MCF 10A (cell line): ENCODE measurements at regions not wholly inside any gene's neighbourhood (a gene's known extent, or its start where the extent isn't known, plus 50 kb on each side); places are given as distances from the start of the nearest gene placed in this dataset.

Experiments
- BruUV-seq: library from RNA; stranded (reverse); fragments of 400-500 nt; replicated peaks from 2 replicates; lab custom pipeline; 2021; lab: Mats Ljungman, UMichigan
- CTCF ChIA-PET: fragments of 300-600 bp; sonication (Branson Sonifier 250); formaldehyde crosslinking; extraction: SDS; loops from one replicate; lab custom pipeline; 2021; ENCODE audit warnings: antibody characterized with exemption, inconsistent platforms; lab: Yijun Ruan, JAX
- POLR2A ChIA-PET: fragments of 300-600, 350-650 bp; sonication (Branson Sonifier 250); formaldehyde crosslinking; extraction: SDS; loops from one replicate; lab custom pipeline; 2020; ENCODE audit warnings: antibody characterized with exemption, inconsistent platforms; lab: Yijun Ruan, JAX
- DNase-seq: peaks from one replicate; pipeline ENCODE4 v3.0.0-alpha.2; 2018; ENCODE audit not compliant: unreplicated experiment
- H3K27ac Mint-ChIP-seq: one replicate; pipeline ENCODE4 v1.8.0; 2022; ENCODE audit warnings: mild to moderate bottlenecking, low read depth, mixed read lengths; ENCODE audit not compliant: unreplicated experiment
- H3K27me3 Mint-ChIP-seq: one replicate; pipeline ENCODE4 v1.8.0; 2022; ENCODE audit warnings: mixed read lengths; ENCODE audit not compliant: insufficient read depth, unreplicated experiment
- H3K36me3 Mint-ChIP-seq: one replicate; pipeline ENCODE4 v1.8.0; 2022; ENCODE audit warnings: mild to moderate bottlenecking, moderate library complexity, mixed read lengths; ENCODE audit not compliant: insufficient read depth, unreplicated experiment
- H3K4me1 Mint-ChIP-seq: one replicate; pipeline ENCODE4 v1.8.0; 2022; ENCODE audit warnings: mixed read lengths; ENCODE audit not compliant: insufficient read depth, unreplicated experiment
- H3K4me3 Mint-ChIP-seq: one replicate; pipeline ENCODE4 v1.8.0; 2022; ENCODE audit warnings: mild to moderate bottlenecking, moderate library complexity, mixed read lengths; ENCODE audit not compliant: unreplicated experiment
- H3K9me3 Mint-ChIP-seq: one replicate; pipeline ENCODE4 v1.8.0; 2022; ENCODE audit warnings: mixed read lengths; ENCODE audit not compliant: unreplicated experiment
- intact Hi-C: fragments of 100-400 bp; cut with micrococcal nuclease; formaldehyde crosslinking; loops from 2 replicates; pipeline ENCODE4 v1.14.1; 2022
- TF ChIP-seq, protein P1 (sequence below): fragments of 200-600 bp; IDR thresholded peaks from one replicate; pipeline ENCODE4 v1.8.0; 2022; ENCODE audit warnings: antibody characterized with exemption, mild to moderate bottlenecking; ENCODE audit not compliant: unreplicated experiment

DNA sequence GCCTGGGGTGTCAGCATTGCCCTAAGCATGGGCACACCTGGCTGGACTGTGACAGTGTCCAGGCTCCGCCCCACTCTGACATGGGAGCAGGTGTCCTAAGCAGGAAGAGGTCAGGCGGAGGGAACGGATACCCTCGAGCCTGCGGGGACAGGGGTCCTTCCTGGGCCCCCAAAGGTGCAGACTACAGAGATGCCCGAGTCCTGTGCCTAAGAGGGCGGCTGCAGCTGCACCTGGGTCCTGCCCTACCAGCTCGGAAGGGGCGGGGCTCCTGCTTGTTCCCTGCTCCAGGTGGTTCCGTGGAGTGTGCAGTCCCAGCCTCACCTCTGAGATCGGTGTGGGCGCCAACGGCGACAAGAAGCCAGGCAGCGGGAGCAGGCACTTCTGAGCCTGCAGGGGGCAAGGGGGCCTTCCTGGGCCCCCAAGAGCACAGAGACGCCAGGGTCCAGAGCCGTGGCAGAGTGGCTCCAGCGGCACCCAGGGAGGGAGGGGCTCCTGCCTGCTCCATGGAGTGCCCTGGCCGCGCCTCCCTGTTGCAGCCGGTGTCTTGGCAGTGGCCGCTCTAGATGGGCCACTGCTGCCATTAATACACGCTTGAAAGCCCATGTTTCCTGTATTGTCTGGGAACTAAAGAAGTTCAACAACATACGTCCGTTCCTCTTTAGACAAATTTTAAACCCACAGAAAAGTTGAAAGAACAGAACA lies 64.5 kb upstream of the CACNA2D1 start:
- Mint-ChIP-seq H3K4me3 (no peak overlapping the region), H3K27me3 (peaks cover 44% of the 10 kb centered on the region), H3K4me1 (no peaks in the 10 kb centered on the region), H3K36me3 (no peaks in the 10 kb centered on the region), H3K9me3 (no peaks in the 10 kb centered on the region), H3K27ac (no peak overlapping the region)
- ChIA-PET CTCF (interaction anchor here (1.7 kb wide), 1 partner anchor 64 kb away, joined by 4 read pairs; no protein-coding TSS in a partner anchor), POLR2A (no interaction called here)
- TF ChIP-seq, protein P1, sequence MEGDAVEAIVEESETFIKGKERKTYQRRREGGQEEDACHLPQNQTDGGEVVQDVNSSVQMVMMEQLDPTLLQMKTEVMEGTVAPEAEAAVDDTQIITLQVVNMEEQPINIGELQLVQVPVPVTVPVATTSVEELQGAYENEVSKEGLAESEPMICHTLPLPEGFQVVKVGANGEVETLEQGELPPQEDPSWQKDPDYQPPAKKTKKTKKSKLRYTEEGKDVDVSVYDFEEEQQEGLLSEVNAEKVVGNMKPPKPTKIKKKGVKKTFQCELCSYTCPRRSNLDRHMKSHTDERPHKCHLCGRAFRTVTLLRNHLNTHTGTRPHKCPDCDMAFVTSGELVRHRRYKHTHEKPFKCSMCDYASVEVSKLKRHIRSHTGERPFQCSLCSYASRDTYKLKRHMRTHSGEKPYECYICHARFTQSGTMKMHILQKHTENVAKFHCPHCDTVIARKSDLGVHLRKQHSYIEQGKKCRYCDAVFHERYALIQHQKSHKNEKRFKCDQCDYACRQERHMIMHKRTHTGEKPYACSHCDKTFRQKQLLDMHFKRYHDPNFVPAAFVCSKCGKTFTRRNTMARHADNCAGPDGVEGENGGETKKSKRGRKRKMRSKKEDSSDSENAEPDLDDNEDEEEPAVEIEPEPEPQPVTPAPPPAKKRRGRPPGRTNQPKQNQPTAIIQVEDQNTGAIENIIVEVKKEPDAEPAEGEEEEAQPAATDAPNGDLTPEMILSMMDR = no peak
- intact Hi-C loops = no loop called here
- DNase-seq = no peak
- no TSS peak for BruUV-seq

- intact Hi-C loops = no loop called here
- DNase-seq = no peak
- TF ChIP-seq, protein P1 = no peak
- H3K36me3 Mint-ChIP-seq = no peaks in the 10 kb centered on the region
- H3K9me3 Mint-ChIP-seq = no peaks in the 10 kb centered on the region
- ChIA-PET POLR2A (no interaction called here), CTCF (interaction anchor here (0.6 to 1.7 kb wide), 6 partner anchors 26 to 1038 kb away, joined by 3 to 5 read pairs (median 4); no protein-coding TSS in a partner anchor)
- H3K4me1 Mint-ChIP-seq = no peaks in the 10 kb centered on the region
- no TSS peak for BruUV-seq
- H3K27ac Mint-ChIP-seq = no peak overlapping the region
- H3K27me3 Mint-ChIP-seq = peaks cover 37% of the 10 kb centered on the region
- no peak overlapping the region for H3K4me3 Mint-ChIP-seq
These were observed 63.9 kb upstream of the CACNA2D1 start for GRCh38 chr7:82507365-82507975.

DNA sequence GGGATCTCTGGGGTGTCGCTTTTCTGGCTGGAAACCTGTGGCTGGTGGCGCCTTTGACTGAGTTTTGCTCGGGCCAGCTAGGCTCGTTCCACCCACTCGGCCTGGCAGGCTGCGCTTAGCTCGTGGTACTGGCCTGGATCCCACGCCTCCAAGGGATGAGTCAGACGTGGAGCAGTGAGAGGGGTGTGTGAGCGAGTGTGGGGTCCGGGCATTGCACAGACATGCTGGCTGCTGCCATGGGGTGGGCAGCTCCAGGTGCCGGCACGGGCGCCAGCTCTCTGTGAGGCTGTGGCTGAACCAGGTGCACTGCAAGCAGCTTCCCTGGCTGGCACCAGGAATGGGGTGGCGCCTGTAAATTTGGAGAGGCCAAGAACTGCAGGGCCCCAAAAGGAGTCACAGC lies 63.1 kb upstream of the CACNA2D1 start:
- intact Hi-C loops = no loop called here
- ChIA-PET CTCF (interaction anchor here (0.6 to 1.7 kb wide), 7 partner anchors 23 to 1039 kb away, joined by 3 to 5 read pairs (median 3); no protein-coding TSS in a partner anchor), POLR2A (no interaction called here)
- BruUV-seq = no TSS peak
- Mint-ChIP-seq H3K9me3 (peaks cover 8% of the 10 kb centered on the region), H3K27ac (no peak overlapping the region), H3K36me3 (no peaks in the 10 kb centered on the region), H3K27me3 (peaks cover 30% of the 10 kb centered on the region), H3K4me3 (no peak overlapping the region), H3K4me1 (no peaks in the 10 kb centered on the region)
- DNase-seq = no peak
- TF ChIP-seq, protein P1 = no peak

GRCh38 chr7:82506208-82506607 lies 62.6 kb upstream of the CACNA2D1 start:
- intact Hi-C loops = no loop called here
- ChIA-PET CTCF (interaction anchor here (1.2 to 1.7 kb wide), 2 partner anchors 23 to 65 kb away, joined by 3 to 4 read pairs; no protein-coding TSS in a partner anchor), POLR2A (no interaction called here)
- H3K4me3 Mint-ChIP-seq = no peak overlapping the region
- H3K27me3 Mint-ChIP-seq = peaks cover 30% of the 10 kb centered on the region
- no TSS peak for BruUV-seq
- DNase-seq = no peak
- no peaks in the 10 kb centered on the region for H3K36me3 Mint-ChIP-seq
- TF ChIP-seq, protein P1 = no peak
- no peaks in the 10 kb centered on the region for H3K4me1 Mint-ChIP-seq
- no peak overlapping the region for H3K27ac Mint-ChIP-seq
- H3K9me3 Mint-ChIP-seq = peaks cover 8% of the 10 kb centered on the region
